Activated CD4-positive, alpha-beta memory T cell treated with anti-CD3 and anti-CD28 coated beads, Interleukin-2, amount 10 ng/mL, durations not matched to agents 7 days and 5 days (primary cell): ENCODE measurements at regions not wholly inside any gene's neighbourhood (a gene's known extent, or its start where the extent isn't known, plus 50 kb on each side); places are given as distances from the start of the nearest gene placed in this dataset.
"Not testable (repeated sequence)": the region's sequence is repeated elsewhere in the genome, so short reads cannot be mapped to it uniquely, and the experiment has no call there.

Experiments used
- CTCF ChIA-PET: fragments of 350-600 bp; sonication (Branson Sonifier 250); formaldehyde crosslinking; loops from one replicate; lab custom pipeline; 2021; ENCODE audit warnings: antibody characterized with exemption, inconsistent platforms; lab: Charles Lee
- POLR2A ChIA-PET: fragments of 350-600 bp; sonication (Branson Sonifier 250); formaldehyde crosslinking; loops from one replicate; lab custom pipeline; 2021; ENCODE audit warnings: antibody characterized with exemption; lab: Charles Lee
- DNase-seq: peaks from one replicate; pipeline ENCODE4 v3.0.0-alpha.2; 2020
- H3K27ac Mint-ChIP-seq: one replicate; pipeline ENCODE4 v1.8.0; 2021; ENCODE audit warnings: mild to moderate bottlenecking, mixed read lengths
- H3K27me3 Mint-ChIP-seq: one replicate; pipeline ENCODE4 v1.8.0; 2021; ENCODE audit warnings: mixed read lengths
- H3K36me3 Mint-ChIP-seq: one replicate; pipeline ENCODE4 v1.8.0; 2021; ENCODE audit warnings: low read depth, mixed read lengths
- H3K4me1 Mint-ChIP-seq: one replicate; pipeline ENCODE4 v1.8.0; 2021; ENCODE audit warnings: mixed read lengths
- H3K4me3 Mint-ChIP-seq: one replicate; pipeline ENCODE4 v1.8.0; 2021; ENCODE audit warnings: mild to moderate bottlenecking, mixed read lengths
- H3K9me3 Mint-ChIP-seq: one replicate; pipeline ENCODE4 v1.8.0; 2021; ENCODE audit warnings: mixed read lengths

- Mint-ChIP-seq H3K27ac (no peak overlapping the region), H3K4me3 (no peak overlapping the region), H3K27me3 (no peaks in the 10 kb centered on the region), H3K36me3 (no peaks in the 10 kb centered on the region), H3K9me3 (peaks cover 5% of the 10 kb centered on the region), H3K4me1 (no peaks in the 10 kb centered on the region)
- no peak for DNase-seq
- POLR2A ChIA-PET: no interaction called here
- CTCF ChIA-PET: no interaction called here
These were observed 553.8 kb upstream of the GNPDA2 start for GRCh38 chr4:45280121-45280520.

DNA sequence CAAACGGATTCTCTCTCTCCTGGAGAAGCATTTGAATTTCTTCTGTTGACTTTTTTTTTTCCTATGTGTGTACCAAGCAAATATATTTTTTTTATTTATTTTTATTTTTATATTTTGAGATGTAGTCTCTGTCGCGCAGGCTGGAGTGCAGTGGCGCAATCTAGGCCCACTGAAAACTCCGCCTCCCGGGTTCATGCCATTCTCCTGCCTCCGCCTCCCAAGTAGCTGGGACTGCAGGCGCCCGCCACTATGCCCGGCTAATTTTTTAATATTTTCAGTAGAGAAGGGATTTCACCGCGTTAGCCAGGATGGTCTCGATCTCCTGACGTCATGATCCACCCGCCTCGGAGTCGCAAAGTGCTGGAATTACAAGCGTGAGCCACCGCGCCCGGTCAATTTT is 549.5 kb upstream of the GNPDA2 start:
- no peak overlapping the region for H3K27ac Mint-ChIP-seq
- H3K4me1 Mint-ChIP-seq: no peaks in the 10 kb centered on the region
- peaks cover 3% of the 10 kb centered on the region for H3K9me3 Mint-ChIP-seq
- H3K27me3 Mint-ChIP-seq: no peaks in the 10 kb centered on the region
- ChIA-PET POLR2A (no interaction called here), CTCF (no interaction called here)
- H3K4me3 Mint-ChIP-seq: no peak overlapping the region
- DNase-seq: no peak
- no peaks in the 10 kb centered on the region for H3K36me3 Mint-ChIP-seq

GRCh38 chr4:45248106-45248505 is 521.8 kb upstream of the GNPDA2 start:
- H3K4me1 Mint-ChIP-seq, H3K4me3 Mint-ChIP-seq, H3K9me3 Mint-ChIP-seq, H3K27me3 Mint-ChIP-seq, DNase-seq, POLR2A ChIA-PET, CTCF ChIA-PET, H3K27ac Mint-ChIP-seq, H3K36me3 Mint-ChIP-seq: not testable (repeated sequence)

- POLR2A ChIA-PET: no interaction called here
- Mint-ChIP-seq H3K9me3 (peaks cover 3% of the 10 kb centered on the region), H3K4me1 (no peaks in the 10 kb centered on the region), H3K4me3 (no peak overlapping the region), H3K36me3 (no peaks in the 10 kb centered on the region), H3K27ac (no peak overlapping the region), H3K27me3 (no peaks in the 10 kb centered on the region)
- no peak for DNase-seq
- CTCF ChIA-PET: no interaction called here
These were observed 515.6 kb upstream of the GNPDA2 start for GRCh38 chr4:45241976-45242375.

DNA sequence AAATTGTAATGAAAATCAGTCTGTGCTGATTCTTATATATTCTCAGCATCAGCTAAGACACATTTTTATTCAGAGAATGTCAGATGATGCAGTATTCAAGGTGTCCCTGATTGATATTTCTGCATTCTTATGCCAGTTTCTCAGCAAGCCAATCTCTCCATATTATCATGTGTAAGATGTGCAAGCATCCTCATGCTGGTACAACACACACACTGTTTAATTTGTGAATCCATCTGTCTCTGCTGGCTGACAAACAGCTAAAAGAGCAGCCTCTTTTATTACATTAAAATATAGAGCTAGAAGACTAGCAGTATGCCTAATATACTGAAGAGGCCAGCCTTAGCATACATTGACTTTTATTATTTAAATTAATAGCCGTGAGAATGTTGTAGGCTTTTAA is 502.9 kb upstream of the GNPDA2 start:
- Mint-ChIP-seq H3K4me1 (no peaks in the 10 kb centered on the region), H3K4me3 (no peak overlapping the region), H3K27ac (no peak overlapping the region), H3K36me3 (no peaks in the 10 kb centered on the region), H3K9me3 (peaks cover 2% of the 10 kb centered on the region), H3K27me3 (no peaks in the 10 kb centered on the region)
- ChIA-PET POLR2A (no interaction called here), CTCF (no interaction called here)
- no peak for DNase-seq

GRCh38 chr4:45215976-45216542 is 489.7 kb upstream of the GNPDA2 start:
- no peaks in the 10 kb centered on the region for H3K36me3 Mint-ChIP-seq
- H3K9me3 Mint-ChIP-seq: no peaks in the 10 kb centered on the region
- no peak overlapping the region for H3K4me3 Mint-ChIP-seq
- no peaks in the 10 kb centered on the region for H3K4me1 Mint-ChIP-seq
- CTCF ChIA-PET: no interaction called here
- no peaks in the 10 kb centered on the region for H3K27me3 Mint-ChIP-seq
- DNase-seq: no peak
- H3K27ac Mint-ChIP-seq: no peak overlapping the region
- POLR2A ChIA-PET: no interaction called here

GRCh38 chr4:45208476-45208875 is 482.1 kb upstream of the GNPDA2 start:
- POLR2A ChIA-PET, CTCF ChIA-PET, DNase-seq, H3K4me3 Mint-ChIP-seq, H3K4me1 Mint-ChIP-seq, H3K27ac Mint-ChIP-seq, H3K9me3 Mint-ChIP-seq, H3K36me3 Mint-ChIP-seq, H3K27me3 Mint-ChIP-seq: not testable (repeated sequence)

DNA sequence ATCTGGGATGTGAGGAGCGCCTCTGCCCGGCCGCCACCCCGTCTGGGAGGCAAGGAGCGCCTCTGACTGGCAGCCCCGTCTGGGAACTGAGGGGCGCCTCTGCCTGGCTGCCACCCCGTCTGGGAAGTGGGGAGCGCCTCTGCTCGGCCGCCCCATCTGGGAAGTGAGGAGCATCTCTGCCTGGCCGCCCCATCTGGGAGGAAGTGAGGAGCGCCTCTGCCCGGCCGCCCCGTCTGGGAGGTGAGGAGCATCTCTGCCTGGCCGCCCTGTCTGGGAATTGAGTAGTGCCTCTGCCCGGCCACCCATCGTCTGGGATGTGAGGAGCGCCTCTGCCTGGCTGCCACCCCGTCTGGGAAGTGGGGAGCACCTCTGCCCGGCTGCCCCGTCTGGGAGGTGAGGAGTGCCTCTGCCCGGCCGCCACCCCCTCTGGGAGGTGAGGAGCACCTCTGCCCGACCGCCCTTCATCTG is 481.5 kb upstream of the GNPDA2 start:
- POLR2A ChIA-PET, H3K9me3 Mint-ChIP-seq: not testable (repeated sequence)

DNA sequence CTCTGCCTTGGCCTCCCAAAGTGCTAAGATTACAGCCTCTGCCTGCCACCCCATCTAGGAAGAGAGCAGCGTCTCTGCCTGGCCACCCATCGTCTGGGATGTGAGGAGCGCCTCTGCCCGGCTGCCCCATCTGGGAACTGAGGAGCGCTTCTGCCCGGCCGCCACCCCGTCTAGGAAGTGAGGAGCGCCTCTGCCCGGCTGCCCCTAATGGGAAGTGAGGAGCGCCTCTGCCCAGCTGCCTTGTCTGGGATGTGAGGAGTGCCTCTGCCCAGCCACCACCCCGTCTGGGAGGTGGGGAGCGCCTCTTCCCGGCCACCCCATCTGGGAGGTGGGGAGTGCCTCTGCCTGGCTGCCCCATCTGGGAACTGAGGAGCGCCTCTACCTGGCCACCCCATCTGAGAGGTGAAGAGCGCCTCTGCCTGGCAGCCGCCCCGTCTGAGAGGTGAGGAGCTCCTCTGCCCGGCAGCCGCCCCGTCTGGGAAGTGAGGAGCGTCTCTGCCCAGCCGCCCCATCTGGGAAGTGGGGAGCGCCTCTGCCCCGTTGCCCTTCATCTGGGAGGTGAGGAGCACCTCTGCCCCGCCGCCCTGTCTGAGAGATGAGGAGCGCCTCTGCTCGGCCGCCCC is 481.0 kb upstream of the GNPDA2 start:
- CTCF ChIA-PET, H3K36me3 Mint-ChIP-seq, DNase-seq, H3K9me3 Mint-ChIP-seq, H3K27ac Mint-ChIP-seq, H3K4me3 Mint-ChIP-seq, POLR2A ChIA-PET, H3K4me1 Mint-ChIP-seq, H3K27me3 Mint-ChIP-seq: not testable (repeated sequence)

More for the DNA sequence above, 481.5 kb upstream of the GNPDA2 start:
- H3K36me3 Mint-ChIP-seq, H3K4me1 Mint-ChIP-seq, H3K27ac Mint-ChIP-seq, DNase-seq, H3K4me3 Mint-ChIP-seq, H3K27me3 Mint-ChIP-seq, CTCF ChIA-PET: not testable (repeated sequence)

DNA sequence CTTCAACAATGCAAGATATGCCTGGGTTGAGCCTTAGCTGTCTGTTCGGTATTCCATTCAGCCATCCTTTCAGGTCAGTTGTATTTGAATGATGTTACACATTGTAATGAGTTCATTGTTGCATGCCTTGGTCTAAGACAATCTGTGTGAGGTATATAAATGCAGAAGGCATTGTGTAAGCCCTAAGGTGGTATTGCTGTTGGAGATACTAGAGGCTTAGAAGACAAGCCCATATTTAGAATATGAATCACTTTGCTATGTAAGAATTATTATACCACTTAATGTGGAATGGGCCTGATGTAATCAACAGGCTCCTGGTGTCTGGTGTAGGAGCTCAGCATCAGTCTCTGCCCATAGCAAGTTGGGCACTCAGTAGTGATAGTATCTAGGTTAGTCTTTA is 473.4 kb upstream of the GNPDA2 start:
- no peak overlapping the region for H3K27ac Mint-ChIP-seq
- H3K36me3 Mint-ChIP-seq: no peaks in the 10 kb centered on the region
- H3K4me1 Mint-ChIP-seq: no peaks in the 10 kb centered on the region
- H3K27me3 Mint-ChIP-seq: no peaks in the 10 kb centered on the region
- ChIA-PET POLR2A (no interaction called here), CTCF (no interaction called here)
- DNase-seq: no peak
- no peak overlapping the region for H3K4me3 Mint-ChIP-seq
- no peaks in the 10 kb centered on the region for H3K9me3 Mint-ChIP-seq

DNA sequence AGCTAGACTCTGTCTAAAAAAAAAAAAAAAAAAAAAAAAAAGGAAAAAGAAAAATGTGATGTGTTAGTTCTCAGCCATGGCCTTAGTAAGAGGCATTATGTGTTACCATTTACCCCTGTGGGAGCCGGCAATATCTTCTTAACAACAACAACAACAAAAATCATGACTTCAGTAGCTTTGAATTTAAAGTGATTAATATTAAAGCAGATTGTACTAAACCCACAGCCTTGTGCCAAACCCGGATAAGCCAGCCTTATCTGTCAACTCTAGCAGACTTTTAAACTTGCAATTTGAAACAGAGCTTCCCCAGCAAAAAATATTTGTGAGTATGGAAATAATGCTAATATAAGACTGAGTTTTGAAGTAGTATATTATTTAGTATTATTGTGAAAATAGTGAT is 462.1 kb upstream of the GNPDA2 start:
- Mint-ChIP-seq H3K27ac (no peak overlapping the region), H3K4me1 (no peaks in the 10 kb centered on the region), H3K36me3 (no peaks in the 10 kb centered on the region), H3K9me3 (no peaks in the 10 kb centered on the region), H3K27me3 (no peaks in the 10 kb centered on the region), H3K4me3 (no peak overlapping the region)
- CTCF ChIA-PET: no interaction called here
- POLR2A ChIA-PET: no interaction called here
- no peak for DNase-seq

DNA sequence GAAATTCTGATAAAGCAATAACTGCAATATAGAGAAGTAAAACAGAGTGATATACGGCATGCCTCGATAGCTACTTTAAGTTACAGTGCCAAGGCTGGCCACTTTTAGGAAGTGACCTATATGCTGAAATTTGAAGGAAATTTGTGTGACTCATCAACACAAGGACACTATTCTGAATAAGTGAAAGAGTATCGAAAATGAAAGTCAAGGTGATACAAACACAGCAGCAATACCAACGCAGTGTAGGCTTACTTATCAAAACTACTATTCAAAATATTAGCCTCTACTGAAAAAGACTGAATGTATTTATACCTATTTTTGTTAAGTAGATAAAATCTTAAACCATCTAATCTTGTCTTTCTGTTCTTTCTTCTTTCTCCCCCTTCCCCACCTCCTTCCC is 459.9 kb upstream of the GNPDA2 start:
- H3K9me3 Mint-ChIP-seq: no peaks in the 10 kb centered on the region
- no peaks in the 10 kb centered on the region for H3K4me1 Mint-ChIP-seq
- H3K27ac Mint-ChIP-seq: no peak overlapping the region
- H3K27me3 Mint-ChIP-seq: no peaks in the 10 kb centered on the region
- ChIA-PET POLR2A (no interaction called here), CTCF (no interaction called here)
- no peak overlapping the region for H3K4me3 Mint-ChIP-seq
- no peaks in the 10 kb centered on the region for H3K36me3 Mint-ChIP-seq
- DNase-seq: no peak

DNA sequence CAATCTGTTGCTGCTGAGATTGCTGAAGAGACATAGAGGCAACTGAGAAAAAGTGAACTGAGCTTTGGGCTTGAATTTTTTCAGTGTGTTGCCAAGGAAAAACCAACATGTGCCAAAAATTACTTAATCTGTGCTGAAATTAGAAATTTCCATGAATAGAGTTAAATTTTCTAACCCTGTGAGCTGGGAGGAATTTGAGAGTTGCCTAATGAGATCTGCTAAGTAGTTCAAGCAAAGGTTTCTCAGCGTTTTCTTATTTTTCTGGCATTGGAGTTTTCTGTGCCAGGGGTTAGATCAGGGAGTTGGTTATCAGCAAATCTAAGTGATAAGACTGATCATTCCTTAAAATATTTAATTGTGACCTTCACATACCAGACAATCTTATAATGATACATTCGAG is 457.5 kb upstream of the GNPDA2 start:
- DNase-seq: no peak
- Mint-ChIP-seq H3K4me1 (no peaks in the 10 kb centered on the region), H3K27me3 (no peaks in the 10 kb centered on the region), H3K9me3 (no peaks in the 10 kb centered on the region), H3K36me3 (no peaks in the 10 kb centered on the region), H3K4me3 (no peak overlapping the region), H3K27ac (no peak overlapping the region)
- CTCF ChIA-PET: no interaction called here
- POLR2A ChIA-PET: no interaction called here

DNA sequence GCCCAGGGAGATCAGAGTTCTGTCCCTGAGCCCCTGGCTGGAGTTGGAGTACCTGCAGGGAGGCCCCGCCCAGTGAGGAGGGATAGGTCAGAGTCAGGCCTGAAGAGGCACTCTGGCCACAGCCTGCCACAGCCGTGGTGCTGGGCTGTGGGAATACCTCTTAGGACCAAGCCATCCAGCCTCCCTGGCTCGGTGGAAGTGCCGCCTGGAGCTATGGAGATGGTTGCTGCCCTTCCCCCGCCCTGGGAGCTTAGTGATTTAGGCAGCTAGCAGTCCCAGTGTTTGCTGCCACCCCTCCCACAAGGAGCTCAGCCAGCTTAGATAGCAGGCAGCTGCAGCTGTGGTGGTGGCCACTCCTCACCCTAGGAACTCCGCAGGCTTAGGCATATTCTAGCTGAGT is 446.3 kb upstream of the GNPDA2 start:
- no peak for DNase-seq
- Mint-ChIP-seq H3K27ac (no peak overlapping the region), H3K9me3 (peaks cover 18% of the 10 kb centered on the region), H3K27me3 (no peaks in the 10 kb centered on the region), H3K36me3 (no peaks in the 10 kb centered on the region), H3K4me1 (no peaks in the 10 kb centered on the region), H3K4me3 (no peak overlapping the region)
- POLR2A ChIA-PET: no interaction called here
- CTCF ChIA-PET: no interaction called here
